HG03521 (cell line): ENCODE measurements at regions not wholly inside any gene's neighbourhood (a gene's known extent, or its start where the extent isn't known, plus 50 kb on each side); places are given as distances from the start of the nearest gene placed in this dataset.
A peak's percentile ranks its signal among the peaks of the same experiment; 100 is the strongest.
"Not testable (repeated sequence)": the region's sequence is repeated elsewhere in the genome, so short reads cannot be mapped to it uniquely, and the experiment has no call there.

ENCODE experiments used
- ATAC-seq: cut with Tn5 transposase; IDR thresholded peaks from one replicate; pipeline ENCODE4 v1.9.1; 2021; ENCODE audit warnings: mild to moderate bottlenecking, moderate library complexity; ENCODE audit not compliant: unreplicated experiment

GRCh38 chr13:58474581-58474980 is 843.0 kb downstream of the PCDH17 start:
- no peak for ATAC-seq

GRCh38 chr13:58476206-58476918 is 844.8 kb downstream of the PCDH17 start:
- ATAC-seq: no peak

GRCh38 chr13:58478858-58479257 is 847.3 kb downstream of the PCDH17 start:
- ATAC-seq: no peak

GRCh38 chr13:58480061-58480460 is 848.5 kb downstream of the PCDH17 start:
- no peak for ATAC-seq

- ATAC-seq: no peak
These were observed 856.7 kb downstream of the PCDH17 start for GRCh38 chr13:58488251-58488650.

GRCh38 chr13:58495668-58496067 is 864.1 kb downstream of the PCDH17 start:
- no peak for ATAC-seq

- no peak for ATAC-seq
These were observed 869.4 kb downstream of the PCDH17 start for GRCh38 chr13:58500938-58501337.

GRCh38 chr13:58504202-58504700 is 872.7 kb downstream of the PCDH17 start:
- ATAC-seq: not testable (repeated sequence)

GRCh38 chr13:58505262-58505920 is 873.8 kb downstream of the PCDH17 start:
- not testable (repeated sequence) for ATAC-seq

GRCh38 chr13:58528351-58528750 is 896.8 kb downstream of the PCDH17 start:
- ATAC-seq: no peak

GRCh38 chr13:58531614-58532013 is 900.1 kb downstream of the PCDH17 start:
- ATAC-seq: no peak

GRCh38 chr13:58542530-58542929 is 911.0 kb downstream of the PCDH17 start:
- ATAC-seq: no peak

- ATAC-seq: no peak
These were observed 915.9 kb downstream of the PCDH17 start for GRCh38 chr13:58547419-58547818.

- no peak for ATAC-seq
These were observed 934.6 kb downstream of the PCDH17 start for GRCh38 chr13:58566176-58566575.

GRCh38 chr13:58573743-58574142 is 942.2 kb downstream of the PCDH17 start:
- no peak for ATAC-seq

- no peak for ATAC-seq
These were observed 943.2 kb downstream of the PCDH17 start for GRCh38 chr13:58574791-58575190.

- no peak for ATAC-seq
These were observed 947.9 kb downstream of the PCDH17 start for GRCh38 chr13:58579468-58579867.

- no peak for ATAC-seq
These were observed 952.4 kb downstream of the PCDH17 start for GRCh38 chr13:58583966-58584365.

- no peak for ATAC-seq
These were observed 953.1 kb downstream of the PCDH17 start for GRCh38 chr13:58584610-58585009.

GRCh38 chr13:58587183-58587582 is 955.6 kb downstream of the PCDH17 start:
- ATAC-seq: peak; percentile 96

- no peak for ATAC-seq
These were observed 960.5 kb downstream of the PCDH17 start for GRCh38 chr13:58592052-58592451.

GRCh38 chr13:58592786-58593185 is 961.2 kb downstream of the PCDH17 start:
- ATAC-seq: no peak
